Epithelial cell of esophagus (primary cell): ENCODE measurements at regions not wholly inside any gene's neighbourhood (a gene's known extent, or its start where the extent isn't known, plus 50 kb on each side); places are given as distances from the start of the nearest gene placed in this dataset.

Experiments
- DNase-seq: peaks from one replicate; pipeline ENCODE4 v3.0.0; 2010; ENCODE audit warnings: low read depth
- H3K4me3 ChIP-seq: 2 replicates; pipeline ENCODE4 v1.5.1; 2011; ENCODE audit warnings: mild to moderate bottlenecking, low read length, control low read depth
- CTCF ChIP-seq: IDR thresholded peaks from 2 replicates; pipeline ENCODE4 v1.5.1; 2011; ENCODE audit warnings: low read depth, mild to moderate bottlenecking, low read length, control low read depth, inconsistent platforms; ENCODE audit not compliant: insufficient read depth; ENCODE audit errors: missing control alignments

GRCh38 chr11:134616038-134616437, 204.0 kb upstream of the B3GAT1 start:
- no peak overlapping the region for H3K4me3 ChIP-seq
- no peak for DNase-seq
- TF ChIP-seq CTCF: no peak

- TF ChIP-seq CTCF: no peak
- no peak overlapping the region for H3K4me3 ChIP-seq
- no peak for DNase-seq
These were observed 203.1 kb upstream of the B3GAT1 start for GRCh38 chr11:134615041-134615615.

GRCh38 chr11:134614141-134614540, 202.1 kb upstream of the B3GAT1 start:
- no peak for TF ChIP-seq CTCF

GRCh38 chr11:134613646-134614045, 201.6 kb upstream of the B3GAT1 start:
- H3K4me3 ChIP-seq: no peak overlapping the region
- no peak for TF ChIP-seq CTCF
- DNase-seq: no peak

More at GRCh38 chr11:134614141-134614540, 202.1 kb upstream of the B3GAT1 start:
- no peak for DNase-seq
- H3K4me3 ChIP-seq: no peak overlapping the region

- H3K4me3 ChIP-seq: no peak overlapping the region
- no peak for TF ChIP-seq CTCF
- no peak for DNase-seq
These were observed 200.3 kb upstream of the B3GAT1 start for GRCh38 chr11:134612140-134613030.

- no peak for TF ChIP-seq CTCF
- DNase-seq: no peak
These were observed 199.5 kb upstream of the B3GAT1 start for GRCh38 chr11:134611537-134611936.

More at GRCh38 chr11:134611537-134611936, 199.5 kb upstream of the B3GAT1 start:
- no peak overlapping the region for H3K4me3 ChIP-seq
